ENCODE measurements at regions not wholly inside any gene's neighbourhood (a gene's known extent, or its start where the extent isn't known, plus 50 kb on each side); places are given as distances from the start of the nearest gene placed in this dataset.

DNA sequence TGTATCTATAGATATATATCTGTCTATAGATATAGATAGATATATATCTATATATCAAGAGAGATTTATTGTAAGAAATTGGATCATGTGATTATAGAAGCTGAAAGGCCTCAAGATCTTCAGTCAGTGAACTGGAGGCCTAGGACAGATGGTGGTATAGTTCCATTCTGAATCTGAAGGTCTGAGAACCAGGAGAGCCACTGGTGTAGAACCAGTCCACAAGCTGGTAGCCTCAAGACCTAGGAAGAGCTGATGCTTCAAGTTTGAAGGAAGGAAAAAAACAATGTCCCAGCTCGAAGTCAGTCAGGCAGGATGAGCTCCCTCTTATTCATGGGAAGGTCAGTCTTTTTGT lies 213.2 kb upstream of the JUN start:
- no peaks in the 10 kb centered on the region for H3K27me3 ChIP-seq (ENCODE audit: insufficient read depth, poor library complexity, severe bottlenecking)
- TF ChIP-seq SPI1 (IDR thresholded peaks at IDR 0.05; ENCODE audit: borderline replicate concordance, low read depth) (no peak), POLR2AphosphoS5 (IDR thresholded peaks at IDR 0.05; ENCODE audit: low read depth) (no peak), GABPA (IDR thresholded peaks at IDR 0.05; ENCODE audit: low read depth) (no peak)
- TF ChIP-seq, protein P1, sequence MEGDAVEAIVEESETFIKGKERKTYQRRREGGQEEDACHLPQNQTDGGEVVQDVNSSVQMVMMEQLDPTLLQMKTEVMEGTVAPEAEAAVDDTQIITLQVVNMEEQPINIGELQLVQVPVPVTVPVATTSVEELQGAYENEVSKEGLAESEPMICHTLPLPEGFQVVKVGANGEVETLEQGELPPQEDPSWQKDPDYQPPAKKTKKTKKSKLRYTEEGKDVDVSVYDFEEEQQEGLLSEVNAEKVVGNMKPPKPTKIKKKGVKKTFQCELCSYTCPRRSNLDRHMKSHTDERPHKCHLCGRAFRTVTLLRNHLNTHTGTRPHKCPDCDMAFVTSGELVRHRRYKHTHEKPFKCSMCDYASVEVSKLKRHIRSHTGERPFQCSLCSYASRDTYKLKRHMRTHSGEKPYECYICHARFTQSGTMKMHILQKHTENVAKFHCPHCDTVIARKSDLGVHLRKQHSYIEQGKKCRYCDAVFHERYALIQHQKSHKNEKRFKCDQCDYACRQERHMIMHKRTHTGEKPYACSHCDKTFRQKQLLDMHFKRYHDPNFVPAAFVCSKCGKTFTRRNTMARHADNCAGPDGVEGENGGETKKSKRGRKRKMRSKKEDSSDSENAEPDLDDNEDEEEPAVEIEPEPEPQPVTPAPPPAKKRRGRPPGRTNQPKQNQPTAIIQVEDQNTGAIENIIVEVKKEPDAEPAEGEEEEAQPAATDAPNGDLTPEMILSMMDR (IDR thresholded peaks at IDR 0.05; ENCODE audit: insufficient read depth, low read length), result no peak
- TF ChIP-seq, protein P2, sequence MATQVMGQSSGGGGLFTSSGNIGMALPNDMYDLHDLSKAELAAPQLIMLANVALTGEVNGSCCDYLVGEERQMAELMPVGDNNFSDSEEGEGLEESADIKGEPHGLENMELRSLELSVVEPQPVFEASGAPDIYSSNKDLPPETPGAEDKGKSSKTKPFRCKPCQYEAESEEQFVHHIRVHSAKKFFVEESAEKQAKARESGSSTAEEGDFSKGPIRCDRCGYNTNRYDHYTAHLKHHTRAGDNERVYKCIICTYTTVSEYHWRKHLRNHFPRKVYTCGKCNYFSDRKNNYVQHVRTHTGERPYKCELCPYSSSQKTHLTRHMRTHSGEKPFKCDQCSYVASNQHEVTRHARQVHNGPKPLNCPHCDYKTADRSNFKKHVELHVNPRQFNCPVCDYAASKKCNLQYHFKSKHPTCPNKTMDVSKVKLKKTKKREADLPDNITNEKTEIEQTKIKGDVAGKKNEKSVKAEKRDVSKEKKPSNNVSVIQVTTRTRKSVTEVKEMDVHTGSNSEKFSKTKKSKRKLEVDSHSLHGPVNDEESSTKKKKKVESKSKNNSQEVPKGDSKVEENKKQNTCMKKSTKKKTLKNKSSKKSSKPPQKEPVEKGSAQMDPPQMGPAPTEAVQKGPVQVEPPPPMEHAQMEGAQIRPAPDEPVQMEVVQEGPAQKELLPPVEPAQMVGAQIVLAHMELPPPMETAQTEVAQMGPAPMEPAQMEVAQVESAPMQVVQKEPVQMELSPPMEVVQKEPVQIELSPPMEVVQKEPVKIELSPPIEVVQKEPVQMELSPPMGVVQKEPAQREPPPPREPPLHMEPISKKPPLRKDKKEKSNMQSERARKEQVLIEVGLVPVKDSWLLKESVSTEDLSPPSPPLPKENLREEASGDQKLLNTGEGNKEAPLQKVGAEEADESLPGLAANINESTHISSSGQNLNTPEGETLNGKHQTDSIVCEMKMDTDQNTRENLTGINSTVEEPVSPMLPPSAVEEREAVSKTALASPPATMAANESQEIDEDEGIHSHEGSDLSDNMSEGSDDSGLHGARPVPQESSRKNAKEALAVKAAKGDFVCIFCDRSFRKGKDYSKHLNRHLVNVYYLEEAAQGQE (IDR thresholded peaks at IDR 0.05; ENCODE audit: insufficient replicate concordance, low read depth), result no peak
- no peak for DNase-seq (ENCODE audit: low read depth in 1 of 2, low spot score in 1 of 2)
- H3K4me3 ChIP-seq (replicated peaks; ENCODE audit: insufficient read depth, low read length), result no peak overlapping the region
- H3K27ac ChIP-seq (replicated peaks), result no peak overlapping the region

DNA sequence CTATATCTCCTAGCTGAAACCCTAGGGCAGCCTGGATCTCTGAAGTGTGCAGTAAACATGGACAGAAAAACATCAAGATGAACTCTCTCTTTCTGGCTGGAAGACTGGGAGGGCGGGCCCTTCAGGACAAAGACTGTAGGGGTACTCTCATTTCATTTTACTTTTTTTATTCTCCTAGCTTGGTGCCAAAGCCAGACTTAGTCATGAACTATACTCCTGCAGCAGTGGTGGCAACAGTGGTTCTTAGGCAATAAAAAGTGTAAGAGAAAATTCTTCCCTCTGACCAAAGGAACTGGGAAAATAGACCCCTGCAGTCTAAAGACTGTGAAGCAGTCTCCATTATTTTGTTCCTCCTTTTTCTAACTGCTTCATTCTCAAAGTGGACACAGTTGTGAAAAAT lies 213.8 kb upstream of the JUN start:
- no peak overlapping the region for H3K4me3 ChIP-seq (replicated peaks; ENCODE audit: insufficient read depth, low read length)
- TF ChIP-seq, protein P2 (IDR thresholded peaks at IDR 0.05; ENCODE audit: insufficient replicate concordance, low read depth), result no peak
- H3K27ac ChIP-seq (replicated peaks), result no peak overlapping the region
- H3K27me3 ChIP-seq (ENCODE audit: insufficient read depth, poor library complexity, severe bottlenecking), result no peaks in the 10 kb centered on the region
- no peak for DNase-seq (ENCODE audit: low read depth in 1 of 2, low spot score in 1 of 2)

DNA sequence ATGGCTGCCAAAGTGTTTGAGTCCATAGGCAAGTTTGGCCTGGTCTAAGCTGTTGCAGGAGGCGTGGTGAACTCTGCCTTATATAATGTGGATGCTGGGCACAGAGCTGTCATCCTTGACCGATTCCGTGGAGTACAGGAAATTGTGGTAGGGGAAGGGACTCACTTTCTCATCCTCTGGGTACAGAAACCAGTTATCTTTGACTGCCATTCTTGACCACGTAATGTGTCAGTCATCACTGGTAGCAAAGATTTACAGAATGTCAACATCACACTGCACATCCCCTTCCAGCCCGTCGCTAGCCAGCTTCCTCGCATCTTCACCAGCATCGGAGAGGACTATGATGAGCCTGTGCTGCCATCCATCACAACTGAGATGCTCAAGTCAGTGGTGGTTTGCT lies 215.8 kb upstream of the JUN start:
- TF ChIP-seq SPI1 (IDR thresholded peaks at IDR 0.05; ENCODE audit: borderline replicate concordance, low read depth) (no peak), GABPA (IDR thresholded peaks at IDR 0.05; ENCODE audit: low read depth) (no peak), POLR2AphosphoS5 (IDR thresholded peaks at IDR 0.05; ENCODE audit: low read depth) (no peak)
- TF ChIP-seq, protein P1 (IDR thresholded peaks at IDR 0.05; ENCODE audit: insufficient read depth, low read length), result no peak
- TF ChIP-seq, protein P2 (IDR thresholded peaks at IDR 0.05; ENCODE audit: insufficient replicate concordance, low read depth), result no peak
- no peaks in the 10 kb centered on the region for H3K27me3 ChIP-seq (ENCODE audit: insufficient read depth, poor library complexity, severe bottlenecking)
- no peak overlapping the region for H3K4me3 ChIP-seq (replicated peaks; ENCODE audit: insufficient read depth, low read length)
- DNase-seq (ENCODE audit: low read depth in 1 of 2, low spot score in 1 of 2), result no peak
- no peak overlapping the region for H3K27ac ChIP-seq (replicated peaks)

DNA sequence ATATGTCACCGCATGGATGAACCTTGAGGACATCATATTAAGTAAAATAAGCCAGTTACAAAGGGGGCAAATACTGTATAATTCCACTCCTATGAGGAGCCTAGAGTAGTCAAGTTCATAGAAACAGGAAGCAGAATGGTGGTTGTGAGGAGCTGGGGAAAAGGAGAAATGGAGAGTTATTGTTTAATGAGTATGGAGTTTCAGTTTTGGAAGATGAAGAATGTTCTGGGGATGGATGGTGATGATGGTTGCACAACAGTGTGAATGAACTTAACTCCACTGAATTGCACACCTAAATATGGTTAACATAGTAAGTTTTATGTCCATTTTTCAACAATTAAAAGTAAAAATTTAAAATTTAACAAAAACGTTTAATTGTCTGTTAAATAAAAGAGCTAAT lies 220.9 kb upstream of the JUN start:
- no peak overlapping the region for H3K4me3 ChIP-seq (replicated peaks; ENCODE audit: insufficient read depth, low read length)
- no peak for DNase-seq (ENCODE audit: low read depth in 1 of 2, low spot score in 1 of 2)
- no peak overlapping the region for H3K27ac ChIP-seq (replicated peaks)
- TF ChIP-seq, protein P1 (IDR thresholded peaks at IDR 0.05; ENCODE audit: insufficient read depth, low read length), result no peak
- no peak for TF ChIP-seq SPI1 (IDR thresholded peaks at IDR 0.05; ENCODE audit: borderline replicate concordance, low read depth)
- no peak for TF ChIP-seq POLR2AphosphoS5 (IDR thresholded peaks at IDR 0.05; ENCODE audit: low read depth)
- H3K27me3 ChIP-seq (ENCODE audit: insufficient read depth, poor library complexity, severe bottlenecking), result no peaks in the 10 kb centered on the region

All from HL-60 (cell line).